Renal cortex interstitium (tissue), 11 donors: ENCODE measurements at regions not wholly inside any gene's neighbourhood (a gene's known extent, or its start where the extent isn't known, plus 50 kb on each side); places are given as distances from the start of the nearest gene placed in this dataset.

Experiments used
- DNase-seq, 11 donors: peaks; one replicate each; pipeline ENCODE4 v3.0.0-alpha.2; 2013; ENCODE audit warnings: low read depth in 9 of 11, low spot score in 4 of 11; ENCODE audit errors: extremely low read depth in 1 of 11

DNA sequence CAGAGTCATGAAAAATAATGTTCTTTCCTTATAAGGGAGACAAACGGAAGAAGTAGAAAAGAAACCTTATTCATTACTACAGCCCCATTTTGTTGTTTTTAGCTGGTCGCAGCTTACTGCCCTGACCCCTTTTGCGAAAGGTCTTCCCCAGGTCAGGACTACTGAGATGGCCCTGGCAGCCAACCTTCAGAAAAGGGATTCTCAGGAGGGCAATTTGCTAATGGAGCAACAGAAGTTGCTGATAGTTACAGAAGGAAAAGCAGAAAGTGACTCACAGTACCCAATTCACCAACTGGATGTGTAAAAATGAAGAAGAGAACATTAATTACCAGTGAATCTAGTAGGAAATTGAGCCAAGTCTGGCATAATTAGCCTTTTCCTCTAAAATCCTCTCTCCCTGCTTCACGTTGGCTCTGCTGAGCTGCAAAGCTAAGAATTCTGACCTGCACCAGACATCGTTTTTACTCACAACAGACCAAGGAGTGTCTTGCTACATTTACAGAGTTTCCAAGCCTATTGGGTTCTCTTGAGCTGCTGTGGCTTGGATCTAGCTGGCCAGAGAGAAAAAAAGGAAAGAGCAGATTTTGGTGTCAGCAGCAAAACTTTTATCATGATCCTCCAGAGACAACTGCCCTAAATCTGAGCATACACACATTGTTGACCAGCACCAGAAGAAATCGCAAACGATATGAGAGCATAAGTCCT, 499.9 kb upstream of the FZD8 start:
- no peak for DNase-seq

DNA sequence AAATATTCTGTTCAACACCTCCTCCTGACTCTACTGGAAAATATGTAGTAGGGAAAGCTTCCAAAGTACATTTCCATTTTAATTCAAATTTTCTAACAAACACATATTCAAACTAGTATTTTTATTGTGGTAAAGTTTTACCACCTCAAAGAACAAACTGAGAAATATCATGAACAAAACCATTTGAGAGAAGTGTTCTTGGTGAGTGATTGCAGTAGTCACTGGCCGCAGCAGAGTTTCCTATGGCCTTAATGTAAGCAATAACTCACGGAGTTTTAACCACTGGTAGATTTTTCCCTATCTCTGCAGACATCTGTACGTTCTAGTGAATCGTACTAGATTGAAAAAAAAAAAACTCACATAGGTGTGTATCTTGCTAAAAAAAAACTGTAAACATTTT, 487.0 kb upstream of the FZD8 start:
- DNase-seq, result no peak

DNA sequence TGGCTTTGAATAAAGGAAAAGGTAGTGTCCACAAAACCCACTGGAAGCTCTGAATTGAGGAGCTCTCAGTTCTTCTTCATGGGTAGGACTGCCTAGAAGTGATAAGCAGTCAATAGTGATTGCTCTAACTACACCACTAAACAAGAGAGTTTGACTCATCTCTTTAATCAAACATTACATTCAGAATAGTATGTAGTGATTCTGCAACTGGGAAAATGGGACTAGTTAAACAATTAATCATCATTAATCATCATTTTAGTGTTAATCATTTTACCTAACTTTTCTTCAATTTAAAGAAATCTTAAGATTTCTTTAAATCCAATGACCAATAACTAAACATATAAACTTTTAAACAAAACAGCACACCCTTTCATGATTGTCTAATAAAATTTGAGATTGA, 484.0 kb upstream of the FZD8 start:
- no peak for DNase-seq

DNA sequence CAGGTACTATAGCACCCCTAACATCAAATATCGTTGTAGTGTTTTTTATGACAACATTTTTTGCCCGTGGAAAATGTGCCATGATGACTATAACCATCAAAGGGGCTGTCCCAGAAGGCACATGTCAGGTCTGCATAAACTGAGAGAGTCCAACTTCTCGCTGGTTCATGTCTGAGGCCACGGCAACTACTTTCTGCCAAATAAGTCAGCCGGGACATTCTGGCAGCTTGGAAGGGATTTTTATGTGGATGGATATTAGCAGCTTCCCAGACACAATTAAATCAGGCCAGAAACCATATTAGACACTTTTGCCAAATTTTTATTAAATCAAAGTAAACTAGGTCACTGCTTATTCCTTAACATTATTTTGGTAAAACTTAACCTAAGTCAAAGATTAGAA, 477.4 kb upstream of the FZD8 start:
- DNase-seq, result no peak

DNA sequence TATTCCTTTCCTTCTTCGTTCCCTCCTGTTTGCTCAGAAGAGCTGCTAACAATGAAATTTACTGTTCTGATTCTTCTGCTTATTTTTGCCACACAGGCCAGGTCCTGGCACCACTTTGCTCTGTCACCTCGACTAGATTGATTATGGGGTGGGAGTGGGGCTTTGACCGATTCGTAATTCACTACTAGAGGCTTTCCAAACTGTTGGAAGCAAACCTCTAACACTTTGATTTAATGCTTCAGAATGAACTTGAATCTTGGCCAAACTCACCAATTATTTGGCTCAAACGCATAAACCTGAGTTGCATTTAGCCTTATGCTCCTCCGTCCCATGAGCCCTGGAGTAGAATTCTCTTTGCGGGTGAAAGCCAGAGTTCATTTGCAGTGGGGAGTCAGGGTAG, 476.2 kb upstream of the FZD8 start:
- DNase-seq, result peak in 4 of 11 donors; percentile 23 to 65 (median 36)

DNA sequence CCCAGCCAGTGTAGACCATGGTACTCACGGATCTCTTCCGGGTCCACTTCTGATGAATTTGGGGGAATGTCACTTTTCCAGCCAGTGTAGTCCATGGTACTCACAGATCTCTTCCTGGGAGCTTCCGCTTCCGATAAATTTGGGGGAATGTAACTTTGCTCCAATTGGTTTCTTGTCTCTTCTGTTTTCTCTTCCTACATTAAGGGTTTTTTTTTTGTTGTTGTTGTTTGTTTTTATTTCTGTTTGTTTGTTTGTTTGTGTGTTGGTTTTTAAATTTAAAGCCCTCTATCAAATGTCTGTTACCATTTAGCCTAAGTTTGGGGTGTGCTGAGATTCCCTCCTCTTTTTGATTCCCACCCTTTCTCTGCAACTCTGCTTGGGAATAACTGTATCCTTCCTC, 475.8 kb upstream of the FZD8 start:
- DNase-seq, result no peak

DNA sequence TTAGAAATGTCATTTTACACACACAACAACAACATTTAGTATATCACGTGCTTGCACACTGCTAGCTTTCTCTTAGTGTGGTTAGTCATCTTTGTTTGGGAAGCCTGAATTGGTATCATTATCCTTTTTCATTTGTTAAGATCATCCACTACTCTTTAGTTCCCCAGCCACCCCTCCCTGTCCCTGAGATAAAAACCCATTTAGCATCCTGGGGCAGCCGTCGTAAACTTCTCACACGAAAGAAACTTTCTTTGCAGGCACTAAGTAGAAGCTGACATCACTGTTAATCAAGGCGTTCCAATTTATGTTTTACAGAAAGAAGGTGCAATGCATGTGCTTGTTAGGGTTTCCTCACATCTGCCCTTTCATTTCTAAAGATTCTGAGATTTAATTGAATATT, 475.1 kb upstream of the FZD8 start:
- no peak for DNase-seq

DNA sequence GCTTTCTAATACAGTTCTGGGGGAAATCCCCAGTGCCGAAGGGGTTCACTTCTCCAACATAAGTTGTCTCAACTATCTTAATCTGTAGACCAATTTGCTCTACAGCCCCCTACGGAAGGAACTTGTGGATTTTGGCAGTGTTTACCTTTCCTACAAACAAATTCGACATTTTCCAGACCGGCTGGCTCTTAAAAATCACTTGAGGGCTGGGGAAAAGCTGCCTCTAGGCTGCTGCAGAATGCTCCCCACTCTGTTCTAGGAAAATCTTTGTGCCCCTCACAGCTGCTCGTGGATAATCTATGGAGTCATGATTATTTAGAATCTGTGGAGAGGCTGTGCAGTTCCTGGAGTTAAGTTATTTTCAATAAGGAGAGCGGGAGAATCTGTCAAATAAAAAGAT, 474.6 kb upstream of the FZD8 start:
- peak in 1 of 11 donors; percentile 37 for DNase-seq

DNA sequence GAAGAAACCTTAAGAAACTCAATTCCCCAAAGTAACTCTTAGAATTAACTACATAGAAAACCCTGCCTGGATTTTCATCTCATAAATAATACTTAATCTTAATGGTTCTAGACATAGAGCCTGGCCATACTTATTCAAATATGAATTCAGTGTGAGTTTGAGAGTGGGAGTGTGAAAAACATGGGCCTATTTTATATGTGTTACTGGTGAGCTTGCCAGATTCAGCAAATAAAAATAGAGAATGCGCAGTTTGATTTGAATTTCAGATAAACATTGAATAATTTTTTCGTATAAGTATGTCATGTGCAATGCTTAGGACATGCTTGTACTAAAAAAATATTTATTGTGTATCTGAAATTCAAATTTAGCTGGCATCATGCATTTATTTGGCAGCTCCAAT, 473.9 kb upstream of the FZD8 start:
- DNase-seq, result no peak

DNA sequence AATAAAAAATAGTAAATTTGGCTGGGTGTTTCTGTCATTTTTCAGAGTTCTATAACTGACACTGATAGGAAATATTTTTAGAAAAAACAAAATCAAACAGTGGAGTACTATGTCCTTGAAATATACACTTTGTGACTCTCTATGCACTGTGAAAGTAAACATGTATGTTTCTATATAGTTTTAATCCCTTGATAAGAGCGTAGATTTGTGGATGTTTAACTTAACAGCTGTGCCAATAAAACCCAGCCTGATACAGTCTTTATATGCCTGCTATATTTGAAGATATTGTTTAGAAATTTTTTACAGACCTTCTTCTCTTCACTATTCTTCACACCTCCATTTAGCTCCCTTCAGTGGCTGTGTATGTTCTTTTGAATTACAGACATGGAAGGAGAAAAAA, 473.3 kb upstream of the FZD8 start:
- DNase-seq, result no peak

DNA sequence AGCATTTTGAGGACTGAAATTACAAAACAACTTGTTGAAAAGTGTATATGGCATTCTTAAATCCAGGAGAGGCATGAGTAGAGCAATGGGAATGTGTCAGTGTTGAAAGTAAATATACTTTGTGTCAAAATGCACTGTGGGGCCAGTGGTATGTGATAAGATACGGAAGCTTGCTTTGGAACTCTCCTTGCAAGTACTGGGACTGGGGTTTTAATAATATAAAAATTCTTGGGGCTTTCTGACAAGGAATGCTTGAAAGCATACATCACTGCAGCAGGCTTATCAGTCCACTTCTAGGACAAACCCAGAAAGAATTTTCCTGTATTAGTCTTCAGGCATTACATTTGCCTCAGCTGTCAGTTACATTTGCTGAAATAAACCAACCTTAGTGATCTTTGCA, 472.8 kb upstream of the FZD8 start:
- no peak for DNase-seq

DNA sequence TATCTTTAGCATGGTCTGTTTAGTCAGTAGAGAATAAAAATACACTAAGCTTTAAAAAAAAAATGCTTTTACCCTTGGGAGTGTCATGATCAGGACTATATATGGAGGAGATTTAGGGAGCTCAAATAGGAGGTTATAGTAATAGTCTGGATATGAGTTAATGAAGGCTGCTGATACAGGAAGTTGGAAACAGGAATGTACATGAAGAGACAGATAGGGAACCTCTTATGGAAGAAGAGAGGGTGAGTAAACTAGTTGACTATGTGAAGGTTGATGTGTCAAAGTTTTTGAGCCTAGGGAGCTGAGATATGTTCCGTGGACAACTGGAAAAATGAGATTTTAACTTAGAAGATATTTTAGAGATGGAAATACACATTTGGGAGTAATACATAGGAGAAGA, 472.0 kb upstream of the FZD8 start:
- DNase-seq, result no peak

DNA sequence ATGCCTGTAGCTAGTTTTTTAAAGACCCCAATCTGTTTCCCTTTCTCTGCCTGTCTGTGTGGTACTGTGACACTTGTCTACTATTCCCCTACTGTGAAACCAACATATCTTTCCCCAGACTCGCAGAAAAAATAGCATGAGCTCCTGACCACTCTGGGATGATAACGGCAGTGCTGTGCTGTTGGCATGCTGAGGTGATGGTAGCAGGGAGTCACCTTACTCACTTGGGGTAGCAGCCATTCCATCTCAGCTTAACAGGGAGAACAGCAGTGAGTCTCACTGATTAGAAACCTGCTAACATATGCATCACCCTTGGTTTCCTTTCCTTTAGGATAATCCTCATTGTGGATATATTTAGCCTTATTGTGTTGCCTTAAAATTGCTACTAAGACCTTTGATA, 469.6 kb upstream of the FZD8 start:
- no peak for DNase-seq

DNA sequence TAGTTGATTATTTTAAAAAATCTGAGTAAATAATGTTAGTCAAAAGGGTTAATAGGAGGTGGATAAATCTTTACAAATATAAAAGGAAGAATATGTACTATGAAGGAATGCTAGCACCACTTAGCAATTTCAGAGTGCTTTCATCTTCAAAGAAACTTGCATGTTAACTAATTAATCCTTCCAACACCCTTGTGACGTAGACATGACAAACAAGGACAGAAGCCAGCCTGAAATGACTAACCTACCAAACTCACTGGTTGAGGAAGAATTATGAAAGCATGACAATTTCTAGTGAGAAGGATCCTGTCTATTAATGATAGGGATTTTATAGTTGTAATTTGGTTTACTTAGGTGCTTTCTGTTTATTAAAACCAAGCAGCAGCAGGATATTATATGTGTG, 468.0 kb upstream of the FZD8 start:
- DNase-seq, result no peak

DNA sequence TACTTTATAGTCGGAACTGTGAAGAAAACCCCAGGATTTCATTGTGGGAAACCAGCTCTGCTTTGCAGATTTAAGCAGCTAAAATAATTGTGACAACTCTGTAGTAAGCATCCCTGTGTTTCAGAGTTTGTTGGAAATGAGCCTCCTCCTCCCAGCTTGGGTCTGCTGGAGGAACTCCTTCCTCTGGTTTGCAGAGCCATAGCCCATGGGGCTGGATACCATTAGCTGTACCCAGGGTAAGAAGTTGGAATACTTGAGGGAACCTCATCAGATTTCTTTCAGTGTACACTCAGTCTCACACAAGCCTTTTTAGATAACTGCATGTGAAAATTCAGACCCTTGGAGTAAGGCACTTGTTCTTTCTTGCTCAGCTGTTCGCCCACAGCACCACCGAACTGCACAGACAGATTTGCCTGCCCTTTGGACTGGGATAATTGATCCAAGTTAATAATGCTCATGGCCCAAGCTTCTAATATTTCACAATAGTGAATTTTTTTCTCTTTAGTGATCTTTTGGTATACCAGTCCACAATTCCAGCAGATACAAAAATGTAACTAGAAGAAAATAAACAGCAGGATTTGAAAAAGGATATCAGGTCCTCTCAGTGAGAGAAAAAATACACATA, 467.4 kb upstream of the FZD8 start:
- no peak for DNase-seq

DNA sequence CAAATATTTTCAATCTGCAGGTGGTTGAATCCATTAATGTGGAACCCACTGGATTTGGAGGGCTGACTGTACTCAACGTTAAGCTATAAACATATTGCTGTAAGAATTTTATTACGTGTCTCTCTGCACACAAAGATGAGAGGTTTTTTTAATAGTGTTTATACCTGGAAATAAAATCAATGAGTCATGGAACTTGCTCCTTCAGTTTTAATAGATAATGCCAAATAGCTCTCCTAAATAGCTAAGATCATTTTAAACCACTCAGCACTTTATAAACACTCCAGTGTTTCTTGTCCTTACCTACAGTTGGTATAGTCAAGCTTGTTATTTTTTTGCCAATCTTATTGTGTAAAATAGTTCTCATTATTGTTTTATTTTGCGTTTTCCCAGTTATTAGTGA, 455.6 kb upstream of the FZD8 start:
- DNase-seq, result no peak

DNA sequence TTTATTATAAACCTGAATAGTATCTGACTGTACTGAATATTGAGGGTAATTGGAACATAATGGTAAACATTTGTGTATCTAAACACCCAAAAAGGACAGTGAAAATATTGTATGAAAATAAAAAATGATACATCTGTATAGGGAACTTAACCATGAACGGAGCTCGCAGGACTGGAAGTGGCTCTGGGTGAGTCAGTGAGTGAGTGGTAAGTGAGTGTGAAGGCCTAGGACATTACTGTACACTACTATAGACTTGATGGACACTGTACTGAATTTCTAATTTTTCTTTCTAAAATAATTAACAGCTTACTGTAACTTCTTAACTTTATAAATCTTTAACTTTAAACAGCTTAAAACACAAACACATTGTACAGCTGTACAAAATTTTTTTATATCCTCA, 454.5 kb upstream of the FZD8 start:
- no peak for DNase-seq

DNA sequence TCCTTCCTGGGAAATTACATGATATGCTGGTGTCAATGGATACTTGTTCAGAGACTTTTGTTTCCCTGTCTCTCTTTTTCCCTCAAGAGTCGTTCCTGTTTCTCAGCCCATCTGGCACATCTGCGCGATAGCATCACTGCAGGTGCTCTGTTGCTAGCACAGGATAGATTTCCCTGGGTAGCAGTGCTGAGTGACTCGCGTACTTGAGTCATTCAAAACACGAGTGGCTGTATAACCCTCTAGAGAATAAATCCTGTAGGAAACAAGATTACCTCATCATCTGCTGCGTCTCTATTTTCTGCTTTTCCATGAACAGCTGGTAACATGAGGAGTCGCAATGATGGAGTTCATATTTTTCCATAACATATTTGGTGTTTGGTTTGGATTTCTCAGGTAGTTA, 452.0 kb upstream of the FZD8 start:
- DNase-seq, result no peak

DNA sequence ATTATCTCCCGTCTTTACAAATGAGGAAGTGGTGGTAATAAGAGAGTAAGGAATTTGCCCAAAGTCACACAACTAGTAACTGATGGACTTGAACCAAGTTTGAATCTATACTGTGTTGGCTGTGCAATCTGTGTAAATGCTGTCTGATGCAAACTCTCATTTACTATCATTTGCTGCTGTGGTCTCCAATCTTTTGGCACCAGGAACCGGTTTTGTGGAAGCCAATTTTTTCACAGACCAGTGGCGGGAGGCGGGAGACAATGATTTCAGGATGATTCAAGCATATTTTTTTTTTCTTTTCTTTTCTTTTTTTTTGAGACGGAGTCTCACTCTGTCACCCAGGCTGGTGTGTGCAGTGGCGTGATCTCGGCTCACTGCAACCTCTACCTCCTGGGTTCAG, 450.0 kb upstream of the FZD8 start:
- DNase-seq, result no peak

DNA sequence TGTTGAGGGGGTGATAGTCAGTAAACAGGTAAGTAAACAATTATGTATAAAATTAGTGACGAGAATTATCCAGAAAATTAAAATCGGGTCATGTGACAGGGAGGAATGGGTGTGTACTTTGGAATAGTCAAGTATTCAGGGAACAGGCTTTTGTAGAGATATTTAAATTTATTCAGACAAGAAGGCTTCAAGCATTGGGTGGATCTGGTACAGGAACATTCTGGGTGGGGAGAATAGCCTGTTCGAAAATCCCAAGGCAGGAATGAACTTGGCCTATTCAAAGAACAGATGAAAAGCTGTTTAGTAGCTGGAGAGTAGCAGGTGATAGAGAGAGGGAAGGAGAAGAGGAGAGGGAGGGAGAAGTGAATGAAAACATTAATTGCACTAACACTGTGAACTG, 448.9 kb upstream of the FZD8 start:
- no peak for DNase-seq

DNA sequence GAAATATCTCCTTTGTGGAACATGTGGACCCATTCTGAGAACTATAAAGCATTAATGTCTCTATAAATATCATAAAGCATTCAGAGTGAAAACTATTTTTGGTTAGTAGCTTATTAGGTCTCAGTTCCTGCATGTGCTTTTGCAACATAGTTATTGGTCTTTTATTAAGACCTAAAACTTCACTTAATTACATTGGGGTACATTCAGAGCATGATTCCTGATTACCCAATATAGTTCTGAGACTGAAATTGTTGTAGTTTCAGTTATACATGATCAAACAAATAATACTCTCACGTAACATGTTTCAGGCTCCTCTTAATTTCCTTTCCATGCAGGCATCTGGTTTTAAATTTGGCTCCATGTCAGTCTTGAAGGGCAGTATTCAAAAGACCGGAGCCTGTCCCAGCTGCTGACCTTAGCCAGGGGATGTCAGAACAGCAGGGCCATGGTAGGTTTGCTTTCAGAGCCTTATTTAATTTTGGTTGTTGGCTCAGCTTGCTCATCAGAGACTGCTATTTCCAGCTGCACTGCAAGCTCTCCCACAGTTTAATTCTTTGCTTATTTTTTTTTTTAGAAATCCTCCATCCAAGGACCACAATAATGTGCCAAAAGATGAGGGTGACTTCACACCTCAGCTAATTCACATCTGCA, 447.8 kb upstream of the FZD8 start:
- DNase-seq, result no peak
